GM12892 (cell line): ENCODE measurements at regions not wholly inside any gene's neighbourhood (a gene's known extent, or its start where the extent isn't known, plus 50 kb on each side); places are given as distances from the start of the nearest gene placed in this dataset.
"Not testable (repeated sequence)": the region's sequence is repeated elsewhere in the genome, so short reads cannot be mapped to it uniquely, and the experiment has no call there.

Experiments
- DNase-seq: peaks from one replicate; pipeline ENCODE4 v3.0.0; 2011; ENCODE audit not compliant: insufficient read length
- FAIRE-seq: peaks from 2 replicates; lab custom pipeline; 2011; peaks lifted over from hg19 to GRCh38; lab: Jason Lieb, UNC
- POLR2A ChIP-seq: IDR thresholded peaks from 2 replicates; pipeline ENCODE4 v1.6.1; 2011; ENCODE audit warnings: low read depth, low read length, control low read depth
- POLR2AphosphoS5 ChIP-seq: IDR thresholded peaks from 2 replicates; pipeline ENCODE4 v1.6.1; 2011; ENCODE audit warnings: low read depth, low read length, control low read depth
- TAF1 ChIP-seq: IDR thresholded peaks from 2 replicates; pipeline ENCODE4 v1.6.1; 2011; ENCODE audit warnings: low read depth, mild to moderate bottlenecking, control low read depth, low read length, borderline replicate concordance

- DNase-seq (no peak), FAIRE-seq (no peak)
- no peak for TF ChIP-seq POLR2AphosphoS5
These were observed 168.4 kb upstream of the NPY2R start for GRCh38 chr4:155040031-155040430.

GRCh38 chr4:155042014-155042413 is 166.4 kb upstream of the NPY2R start:
- DNase-seq (no peak), FAIRE-seq (no peak)

GRCh38 chr4:155044251-155044650 is 164.2 kb upstream of the NPY2R start:
- DNase-seq, FAIRE-seq: not testable (repeated sequence)

More at GRCh38 chr4:155042014-155042413, 166.4 kb upstream of the NPY2R start:
- TF ChIP-seq POLR2A (no peak), POLR2AphosphoS5 (no peak), TAF1 (no peak)

GRCh38 chr4:155047755-155048154 is 160.7 kb upstream of the NPY2R start:
- no peak for DNase-seq
- TF ChIP-seq TAF1, result no peak
- no peak for TF ChIP-seq POLR2AphosphoS5
- no peak for TF ChIP-seq POLR2A
- FAIRE-seq, result no peak

- FAIRE-seq, result not testable (repeated sequence)
These were observed 154.4 kb upstream of the NPY2R start for GRCh38 chr4:155054042-155054441.

GRCh38 chr4:155060419-155060818 is 148.0 kb upstream of the NPY2R start:
- no peak for FAIRE-seq
- no peak for TF ChIP-seq POLR2AphosphoS5
- TF ChIP-seq TAF1, result no peak
- no peak for TF ChIP-seq POLR2A

More at GRCh38 chr4:155054042-155054441, 154.4 kb upstream of the NPY2R start:
- not testable (repeated sequence) for DNase-seq

GRCh38 chr4:155060873-155061272 is 147.6 kb upstream of the NPY2R start:
- no peak for TF ChIP-seq TAF1
- TF ChIP-seq POLR2AphosphoS5, result no peak
- TF ChIP-seq POLR2A, result no peak
- FAIRE-seq (no peak), DNase-seq (no peak)

More at GRCh38 chr4:155060419-155060818, 148.0 kb upstream of the NPY2R start:
- DNase-seq, result no peak

- no peak for TF ChIP-seq POLR2A
- no peak for TF ChIP-seq TAF1
- no peak for TF ChIP-seq POLR2AphosphoS5
- FAIRE-seq, result no peak
- DNase-seq, result no peak
These were observed 145.5 kb upstream of the NPY2R start for GRCh38 chr4:155062948-155063347.

GRCh38 chr4:155064934-155065333 is 143.5 kb upstream of the NPY2R start:
- not testable (repeated sequence) for DNase-seq

GRCh38 chr4:155066871-155067270 is 141.6 kb upstream of the NPY2R start:
- TF ChIP-seq POLR2A (no peak), TAF1 (no peak), POLR2AphosphoS5 (no peak)
- DNase-seq (no peak), FAIRE-seq (no peak)

More at GRCh38 chr4:155064934-155065333, 143.5 kb upstream of the NPY2R start:
- not testable (repeated sequence) for FAIRE-seq

- TF ChIP-seq POLR2A, result no peak
- TF ChIP-seq TAF1, result no peak
- TF ChIP-seq POLR2AphosphoS5, result no peak
- DNase-seq, result no peak
These were observed 136.5 kb upstream of the NPY2R start for GRCh38 chr4:155071962-155072361.

GRCh38 chr4:155072417-155072816 is 136.0 kb upstream of the NPY2R start:
- FAIRE-seq (no peak), DNase-seq (no peak)
- TF ChIP-seq POLR2A (no peak), POLR2AphosphoS5 (no peak), TAF1 (no peak)

More at GRCh38 chr4:155071962-155072361, 136.5 kb upstream of the NPY2R start:
- FAIRE-seq, result no peak

- no peak for TF ChIP-seq TAF1
- no peak for TF ChIP-seq POLR2AphosphoS5
- TF ChIP-seq POLR2A, result no peak
- DNase-seq, result no peak
- no peak for FAIRE-seq
These were observed 134.6 kb upstream of the NPY2R start for GRCh38 chr4:155073852-155074251.

- DNase-seq (no peak), FAIRE-seq (no peak)
- TF ChIP-seq POLR2A, result no peak
- no peak for TF ChIP-seq TAF1
- TF ChIP-seq POLR2AphosphoS5, result no peak
These were observed 132.1 kb upstream of the NPY2R start for GRCh38 chr4:155076256-155076785.
